Astrocyte of the spinal cord (primary cell): ENCODE measurements at regions not wholly inside any gene's neighbourhood (a gene's known extent, or its start where the extent isn't known, plus 50 kb on each side); places are given as distances from the start of the nearest gene placed in this dataset.

Source experiments
- DNase-seq: peaks from one replicate; pipeline ENCODE4 v3.0.0; 2011; ENCODE audit warnings: low read depth, low spot score
- H3K4me3 ChIP-seq: 2 replicates; pipeline ENCODE4 v1.5.1; 2011; ENCODE audit warnings: low read depth, mild to moderate bottlenecking, low read length, moderate library complexity
- in situ Hi-C: cut with HindIII; loops from 2 replicates; pipeline ENCODE4 v1.10.0; 2017; ENCODE audit warnings: low sequenced_read_pairs
- TF ChIP-seq, protein P1 (sequence below): IDR thresholded peaks from 2 replicates; pipeline ENCODE4 v1.5.1; 2012; ENCODE audit warnings: low read depth, mild to moderate bottlenecking, low read length, inconsistent platforms

GRCh38 chr12:18207266-18207665 is 54.1 kb upstream of the PIK3C2G start:
- in situ Hi-C loops, result no loop called here
- no peak for DNase-seq
- TF ChIP-seq, protein P1, sequence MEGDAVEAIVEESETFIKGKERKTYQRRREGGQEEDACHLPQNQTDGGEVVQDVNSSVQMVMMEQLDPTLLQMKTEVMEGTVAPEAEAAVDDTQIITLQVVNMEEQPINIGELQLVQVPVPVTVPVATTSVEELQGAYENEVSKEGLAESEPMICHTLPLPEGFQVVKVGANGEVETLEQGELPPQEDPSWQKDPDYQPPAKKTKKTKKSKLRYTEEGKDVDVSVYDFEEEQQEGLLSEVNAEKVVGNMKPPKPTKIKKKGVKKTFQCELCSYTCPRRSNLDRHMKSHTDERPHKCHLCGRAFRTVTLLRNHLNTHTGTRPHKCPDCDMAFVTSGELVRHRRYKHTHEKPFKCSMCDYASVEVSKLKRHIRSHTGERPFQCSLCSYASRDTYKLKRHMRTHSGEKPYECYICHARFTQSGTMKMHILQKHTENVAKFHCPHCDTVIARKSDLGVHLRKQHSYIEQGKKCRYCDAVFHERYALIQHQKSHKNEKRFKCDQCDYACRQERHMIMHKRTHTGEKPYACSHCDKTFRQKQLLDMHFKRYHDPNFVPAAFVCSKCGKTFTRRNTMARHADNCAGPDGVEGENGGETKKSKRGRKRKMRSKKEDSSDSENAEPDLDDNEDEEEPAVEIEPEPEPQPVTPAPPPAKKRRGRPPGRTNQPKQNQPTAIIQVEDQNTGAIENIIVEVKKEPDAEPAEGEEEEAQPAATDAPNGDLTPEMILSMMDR, result no peak
- H3K4me3 ChIP-seq, result no peak overlapping the region

- TF ChIP-seq, protein P1, result no peak
- in situ Hi-C loops, result no loop called here
These were observed 55.1 kb upstream of the PIK3C2G start for GRCh38 chr12:18206198-18206597.

GRCh38 chr12:18204053-18204452 is 57.3 kb upstream of the PIK3C2G start:
- DNase-seq, result no peak
- H3K4me3 ChIP-seq, result no peak overlapping the region
- TF ChIP-seq, protein P1, result no peak
- in situ Hi-C loops, result no loop called here

More at GRCh38 chr12:18206198-18206597, 55.1 kb upstream of the PIK3C2G start:
- H3K4me3 ChIP-seq, result no peak overlapping the region
- no peak for DNase-seq

DNA sequence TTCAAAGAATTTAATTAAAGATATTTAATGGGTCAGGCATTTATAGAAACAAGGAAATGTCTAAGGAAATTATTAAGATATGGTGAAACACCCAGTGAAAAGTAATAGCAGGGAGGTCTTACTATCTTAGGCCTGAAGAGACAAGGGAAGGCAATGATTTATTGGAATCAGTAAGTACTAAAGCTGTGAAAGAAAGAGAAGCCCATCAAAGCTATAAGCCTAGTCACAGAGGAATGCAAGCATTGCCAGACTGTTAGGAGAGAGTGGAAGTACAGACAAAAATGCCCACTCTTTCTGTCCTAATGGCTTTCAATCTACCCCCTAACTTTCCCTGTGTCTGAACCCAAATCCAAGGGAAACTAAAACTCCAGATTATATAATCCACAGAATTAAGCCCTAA is 69.2 kb upstream of the PIK3C2G start:
- in situ Hi-C loops, result no loop called here
- H3K4me3 ChIP-seq, result no peak overlapping the region
- TF ChIP-seq, protein P1, result no peak
- no peak for DNase-seq

DNA sequence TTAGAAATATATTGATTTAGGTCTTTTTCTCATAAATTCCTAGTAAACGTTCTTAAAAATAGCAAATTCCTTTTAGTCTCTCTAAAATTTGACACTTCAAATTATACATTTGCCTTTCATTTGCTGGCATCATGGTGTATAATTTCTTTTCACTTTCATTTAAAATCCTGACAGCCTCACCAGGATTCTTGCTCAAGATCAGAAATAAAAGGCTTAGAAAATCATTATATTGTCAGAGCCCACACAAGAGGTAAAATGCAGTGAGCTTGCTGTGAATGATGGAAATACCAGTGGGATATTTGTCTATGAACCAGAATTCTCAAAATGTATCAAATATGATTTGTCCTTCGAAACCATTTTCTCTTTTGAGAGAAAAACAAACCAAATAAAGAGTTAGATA is 78.2 kb upstream of the PIK3C2G start:
- no peak overlapping the region for H3K4me3 ChIP-seq
- DNase-seq, result no peak
- TF ChIP-seq, protein P1, result no peak
- in situ Hi-C loops, result no loop called here

DNA sequence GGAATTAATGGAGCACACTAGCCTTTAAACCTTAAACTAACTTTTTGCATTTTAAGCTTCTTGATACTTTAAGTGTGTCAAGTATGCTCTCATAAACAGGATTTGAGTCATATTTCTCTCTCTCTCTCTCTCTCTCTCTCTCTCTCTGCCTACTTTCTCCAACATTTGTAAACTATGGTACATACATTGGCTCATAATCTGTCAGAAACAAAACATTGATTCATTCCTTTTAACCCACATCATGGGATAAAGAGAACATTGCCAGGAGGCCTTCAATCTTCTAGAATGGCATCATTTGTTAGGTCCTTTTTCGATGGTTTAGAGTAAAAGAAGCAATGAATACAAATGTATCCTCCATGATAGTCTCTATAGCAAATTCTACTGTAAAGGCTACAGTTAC is 81.6 kb upstream of the RERGL start:
- TF ChIP-seq, protein P1, result no peak
- H3K4me3 ChIP-seq, result no peak overlapping the region
- in situ Hi-C loops, result no loop called here
- peak; percentile 50 for DNase-seq

DNA sequence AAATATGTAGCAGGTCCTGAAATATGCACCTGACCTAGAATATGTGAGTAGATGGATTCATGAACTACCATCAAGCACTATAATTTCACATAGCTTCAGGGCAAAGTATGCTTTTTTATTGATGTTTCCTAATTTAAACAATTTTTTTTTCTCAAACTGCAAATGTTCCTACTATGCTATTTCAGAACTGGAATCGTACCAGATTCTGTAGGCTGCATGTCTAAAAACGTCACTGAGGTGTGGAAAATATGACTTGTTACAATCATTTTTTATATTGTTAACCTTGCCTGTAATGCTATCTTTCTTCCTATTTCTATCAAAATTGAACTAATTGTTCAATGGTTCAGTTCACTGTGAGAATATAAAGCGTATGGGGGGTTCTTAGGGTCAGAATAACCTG is 78.0 kb upstream of the RERGL start:
- in situ Hi-C loops, result no loop called here
- TF ChIP-seq, protein P1, result no peak
- DNase-seq, result no peak
- H3K4me3 ChIP-seq, result no peak overlapping the region
